GM10248 (cell line): ENCODE measurements at regions not wholly inside any gene's neighbourhood (a gene's known extent, or its start where the extent isn't known, plus 50 kb on each side); places are given as distances from the start of the nearest gene placed in this dataset.

Experiments
- CTCF ChIA-PET: fragments of 300-600 bp; sonication (Branson Sonifier 250); formaldehyde crosslinking; extraction: SDS; loops from one replicate; lab custom pipeline; 2021; ENCODE audit warnings: antibody characterized with exemption; lab: Yijun Ruan, JAX
- POLR2A ChIA-PET: fragments of 350-650 bp; sonication (Branson Sonifier 250); formaldehyde crosslinking; extraction: SDS; loops from one replicate; lab custom pipeline; 2020; ENCODE audit warnings: antibody characterized with exemption; lab: Yijun Ruan, JAX
- DNase-seq: peaks from one replicate; pipeline ENCODE4 v3.0.0; 2012; ENCODE audit errors: extremely low spot score
- TF ChIP-seq, protein P1 (sequence below): IDR thresholded peaks from 2 replicates; pipeline ENCODE4 v1.5.1; 2012; ENCODE audit warnings: mild to moderate bottlenecking, low read depth; ENCODE audit errors: extremely low read depth, missing control alignments, control extremely low read depth

DNA sequence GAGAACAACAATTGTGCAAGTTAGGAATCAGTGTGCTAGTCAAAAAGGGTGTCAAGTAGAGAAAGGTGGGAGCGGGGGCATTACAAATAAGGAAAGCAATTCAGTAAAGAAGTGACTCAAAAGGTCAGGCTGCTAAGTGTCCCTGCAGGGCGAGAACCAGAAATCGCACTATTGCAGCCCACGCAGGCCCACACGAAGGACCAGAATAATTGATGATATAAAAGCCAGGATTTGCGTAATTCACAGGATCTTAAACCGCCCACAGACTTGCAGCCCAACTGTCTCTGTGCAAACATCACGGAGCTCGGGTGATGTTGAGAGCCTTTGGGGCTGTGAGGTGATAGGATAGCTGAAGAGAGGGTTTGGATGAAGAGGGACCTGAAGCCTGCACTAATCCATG is 349.0 kb downstream of the BRINP1 start:
- TF ChIP-seq, protein P1, sequence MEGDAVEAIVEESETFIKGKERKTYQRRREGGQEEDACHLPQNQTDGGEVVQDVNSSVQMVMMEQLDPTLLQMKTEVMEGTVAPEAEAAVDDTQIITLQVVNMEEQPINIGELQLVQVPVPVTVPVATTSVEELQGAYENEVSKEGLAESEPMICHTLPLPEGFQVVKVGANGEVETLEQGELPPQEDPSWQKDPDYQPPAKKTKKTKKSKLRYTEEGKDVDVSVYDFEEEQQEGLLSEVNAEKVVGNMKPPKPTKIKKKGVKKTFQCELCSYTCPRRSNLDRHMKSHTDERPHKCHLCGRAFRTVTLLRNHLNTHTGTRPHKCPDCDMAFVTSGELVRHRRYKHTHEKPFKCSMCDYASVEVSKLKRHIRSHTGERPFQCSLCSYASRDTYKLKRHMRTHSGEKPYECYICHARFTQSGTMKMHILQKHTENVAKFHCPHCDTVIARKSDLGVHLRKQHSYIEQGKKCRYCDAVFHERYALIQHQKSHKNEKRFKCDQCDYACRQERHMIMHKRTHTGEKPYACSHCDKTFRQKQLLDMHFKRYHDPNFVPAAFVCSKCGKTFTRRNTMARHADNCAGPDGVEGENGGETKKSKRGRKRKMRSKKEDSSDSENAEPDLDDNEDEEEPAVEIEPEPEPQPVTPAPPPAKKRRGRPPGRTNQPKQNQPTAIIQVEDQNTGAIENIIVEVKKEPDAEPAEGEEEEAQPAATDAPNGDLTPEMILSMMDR = no peak
- ChIA-PET CTCF (no interaction called here), POLR2A (no interaction called here)
- no peak for DNase-seq

- TF ChIP-seq, protein P1 = no peak
- DNase-seq = no peak
- ChIA-PET CTCF (interaction anchor here (0.8 to 1.1 kb wide), 2 partner anchors 13 to 25 kb away, joined by 4 read pairs; no protein-coding TSS in a partner anchor), POLR2A (no interaction called here)
These were observed 348.4 kb downstream of the BRINP1 start for GRCh38 chr9:119020730-119021333.

DNA sequence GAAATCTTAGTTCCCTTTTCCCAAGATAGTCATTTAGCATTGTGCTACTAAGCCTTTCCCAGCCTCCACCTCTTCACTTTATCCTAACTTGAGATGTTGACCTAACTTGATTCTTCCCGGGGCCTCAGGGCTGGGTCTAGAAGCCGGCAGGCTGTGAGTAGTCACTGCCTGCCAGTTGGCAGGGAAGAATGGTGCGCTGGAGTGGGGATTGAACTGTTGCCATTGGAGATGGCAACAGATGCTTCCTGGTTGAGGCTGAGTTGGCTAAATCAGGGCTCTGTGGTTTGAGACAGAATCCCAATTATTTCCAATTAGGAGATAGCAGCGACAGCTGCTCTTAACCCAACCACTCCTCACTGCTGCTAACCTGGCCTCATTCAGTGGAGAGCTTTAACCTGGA is 343.1 kb downstream of the BRINP1 start:
- TF ChIP-seq, protein P1 = no peak
- POLR2A ChIA-PET = no interaction called here
- DNase-seq = no peak
- CTCF ChIA-PET = interaction anchor here (1.2 to 1.6 kb wide), 2 partner anchors 8 to 26 kb away, joined by 4 read pairs; no protein-coding TSS in a partner anchor

GRCh38 chr9:119027901-119028699 is 341.1 kb downstream of the BRINP1 start:
- CTCF ChIA-PET = no interaction called here
- DNase-seq = no peak
- POLR2A ChIA-PET = no interaction called here
- TF ChIP-seq, protein P1 = no peak

DNA sequence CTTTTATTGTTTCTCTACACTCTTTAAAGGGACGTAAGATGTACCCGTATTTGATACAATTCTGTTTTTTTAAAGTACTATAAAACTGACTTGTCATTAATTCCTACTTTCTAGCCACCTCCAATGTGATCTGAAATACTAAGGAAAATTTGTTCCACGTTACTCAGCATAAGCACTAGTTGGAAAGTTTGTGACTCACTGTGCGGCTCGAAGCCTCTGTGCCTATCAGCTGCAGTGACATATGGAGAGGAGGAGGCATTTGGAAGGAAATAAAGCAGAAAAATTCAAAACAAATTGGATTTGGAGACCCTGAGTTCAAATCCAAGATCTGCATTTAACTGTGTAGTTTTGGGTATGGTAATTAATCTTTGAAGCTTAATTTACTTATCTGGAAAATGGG is 339.3 kb downstream of the BRINP1 start:
- TF ChIP-seq, protein P1 = no peak
- ChIA-PET POLR2A (no interaction called here), CTCF (no interaction called here)
- no peak for DNase-seq

GRCh38 chr9:119033596-119033995 is 335.6 kb downstream of the BRINP1 start:
- DNase-seq = no peak
- TF ChIP-seq, protein P1 = no peak
- CTCF ChIA-PET = interaction anchor here (1.5 to 1.7 kb wide), 2 partner anchors 8 to 12 kb away, joined by 4 read pairs; no protein-coding TSS in a partner anchor
- POLR2A ChIA-PET = no interaction called here
